NCI-H2029 treated with DMSO at 0.1 percent for 48 hours (cell line): ENCODE measurements at regions not wholly inside any gene's neighbourhood (a gene's known extent, or its start where the extent isn't known, plus 50 kb on each side); places are given as distances from the start of the nearest gene placed in this dataset.
A peak's percentile ranks its signal among the peaks of the same experiment; 100 is the strongest.

Experiments used
- DNase-seq: peaks from one replicate; lab custom pipeline; 2025; lab: John Stamatoyannopoulos, UW

- no peak for DNase-seq
Observed at GRCh38 chr7:68994841-68995240, 603.4 kb upstream of the AUTS2 start.

DNA sequence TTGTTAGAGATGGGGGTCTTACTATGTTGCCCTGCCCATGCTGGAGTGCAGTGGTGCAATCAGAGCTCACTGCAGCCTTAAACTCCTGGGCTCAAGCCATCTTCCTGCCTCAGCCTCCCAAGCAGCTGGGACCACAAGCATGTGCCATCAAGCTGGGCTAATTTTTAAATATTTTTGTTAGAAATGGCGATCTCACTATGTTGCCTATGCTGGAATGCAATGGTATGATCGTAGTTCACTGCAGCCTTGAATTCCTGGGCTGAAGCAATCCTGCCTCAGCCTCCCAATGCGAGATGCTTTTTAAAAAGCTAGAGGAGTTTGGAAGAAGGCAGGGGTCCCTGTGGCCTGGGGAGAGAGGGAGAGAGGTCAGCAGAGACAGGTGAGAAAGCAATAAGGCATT, 600.1 kb upstream of the AUTS2 start:
- DNase-seq = no peak

DNA sequence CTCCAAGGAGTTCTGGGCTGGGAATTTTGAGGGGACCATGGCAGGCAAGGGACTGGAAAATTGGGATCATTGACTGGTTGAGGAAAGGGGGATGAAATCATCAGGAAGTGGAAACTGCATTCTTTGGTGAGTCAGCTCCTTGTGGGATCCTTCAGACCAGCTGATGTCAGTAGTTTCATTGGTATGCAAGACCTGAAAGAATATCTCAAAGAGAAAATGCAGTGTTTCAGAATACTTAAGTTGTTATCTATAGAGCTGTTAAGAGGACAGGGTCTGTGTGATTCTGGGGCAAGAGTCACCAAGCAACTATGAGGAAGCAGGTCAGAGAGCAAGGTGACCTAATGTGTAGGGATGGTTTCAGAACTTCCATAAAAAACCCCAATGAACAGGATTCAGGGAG, 595.9 kb upstream of the AUTS2 start:
- DNase-seq = no peak

- DNase-seq = no peak
Observed at GRCh38 chr7:69012149-69012548, 586.1 kb upstream of the AUTS2 start.

- DNase-seq = no peak
Observed at GRCh38 chr7:69017208-69017607, 581.1 kb upstream of the AUTS2 start.

- DNase-seq = no peak
Observed at GRCh38 chr7:69018200-69018599, 580.1 kb upstream of the AUTS2 start.

GRCh38 chr7:69019437-69019836, 578.8 kb upstream of the AUTS2 start:
- no peak for DNase-seq

DNA sequence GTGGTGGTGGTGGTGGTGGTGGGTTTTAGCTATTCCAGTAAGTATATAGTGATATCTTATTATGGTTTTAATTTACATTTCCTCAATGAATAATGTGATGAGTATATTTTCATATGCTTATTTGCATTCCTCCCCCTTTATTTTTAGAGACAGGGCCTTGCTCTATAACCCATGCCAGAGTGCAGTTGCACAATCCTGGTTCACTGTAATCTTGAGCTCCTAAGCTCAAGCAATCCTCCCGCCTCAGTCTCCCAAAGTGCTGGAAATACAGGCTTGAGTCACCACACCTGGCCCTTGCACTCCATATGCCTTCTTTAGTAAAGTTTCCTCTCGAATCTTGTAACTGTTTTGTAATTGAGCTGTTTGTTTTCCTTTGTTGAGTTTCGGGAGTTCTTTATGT, 577.7 kb upstream of the AUTS2 start:
- DNase-seq = no peak

GRCh38 chr7:69025249-69025648, 573.0 kb upstream of the AUTS2 start:
- DNase-seq = no peak

DNA sequence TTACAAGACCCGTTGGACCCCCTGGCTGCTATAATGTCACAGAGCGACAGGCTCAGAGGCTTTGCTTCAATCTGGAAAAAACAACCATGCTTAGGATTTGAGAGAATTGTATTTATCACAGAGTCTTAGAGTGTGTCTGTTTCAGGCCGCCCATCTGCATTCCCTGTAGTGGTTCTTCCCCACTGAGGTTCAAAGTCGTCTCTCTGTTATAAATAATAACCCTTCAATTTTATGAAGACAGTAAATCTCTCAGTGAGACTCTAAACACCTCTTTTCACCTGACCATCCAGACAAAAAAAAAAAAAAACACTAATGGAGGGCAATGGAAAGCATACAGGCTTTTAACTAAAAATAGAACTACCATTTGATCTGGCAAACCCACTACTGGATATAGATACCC, 565.4 kb upstream of the AUTS2 start:
- no peak for DNase-seq

GRCh38 chr7:69035826-69036225, 562.4 kb upstream of the AUTS2 start:
- DNase-seq = no peak

DNA sequence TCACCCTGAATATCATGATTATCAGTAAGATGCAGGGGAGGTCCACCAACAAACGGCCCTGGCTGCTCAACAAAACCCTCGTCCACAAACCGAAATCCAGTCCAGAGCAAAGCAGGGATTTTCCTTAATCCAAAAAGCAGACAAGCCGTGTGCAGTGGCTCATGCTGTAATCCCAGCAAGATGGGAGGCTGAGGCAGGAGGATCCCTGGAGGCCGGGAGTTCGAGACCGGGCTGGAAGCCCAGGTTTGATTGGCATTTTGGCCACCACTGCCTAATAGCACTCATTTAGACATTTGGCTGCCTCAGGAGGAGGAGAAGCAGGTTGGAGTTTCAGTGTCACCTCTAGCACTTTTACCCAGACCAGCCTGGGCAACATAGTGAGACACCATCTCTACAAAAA, 562.0 kb upstream of the AUTS2 start:
- no peak for DNase-seq

DNA sequence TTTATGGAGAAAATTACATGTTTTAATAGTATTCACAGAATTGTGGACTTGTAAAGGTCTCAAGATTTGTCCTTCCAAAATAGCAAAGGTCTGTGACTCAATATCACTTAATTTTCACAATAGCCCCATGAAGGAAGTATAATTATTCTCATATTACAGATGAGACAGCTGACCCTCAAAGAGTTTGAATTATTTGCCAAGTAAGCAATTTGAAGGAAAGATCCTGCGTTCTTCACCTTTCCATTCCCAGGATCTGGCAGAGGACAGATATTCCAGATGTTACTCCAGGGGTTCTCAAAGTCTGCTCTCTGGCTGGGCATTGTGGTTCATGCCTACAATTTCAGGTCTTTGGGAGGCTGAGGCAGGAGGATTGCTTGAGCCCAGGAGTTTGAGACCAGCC, 559.4 kb upstream of the AUTS2 start:
- no peak for DNase-seq

GRCh38 chr7:69042138-69042537, 556.1 kb upstream of the AUTS2 start:
- no peak for DNase-seq

- no peak for DNase-seq
Observed at GRCh38 chr7:69047151-69047754, 551.0 kb upstream of the AUTS2 start.

DNA sequence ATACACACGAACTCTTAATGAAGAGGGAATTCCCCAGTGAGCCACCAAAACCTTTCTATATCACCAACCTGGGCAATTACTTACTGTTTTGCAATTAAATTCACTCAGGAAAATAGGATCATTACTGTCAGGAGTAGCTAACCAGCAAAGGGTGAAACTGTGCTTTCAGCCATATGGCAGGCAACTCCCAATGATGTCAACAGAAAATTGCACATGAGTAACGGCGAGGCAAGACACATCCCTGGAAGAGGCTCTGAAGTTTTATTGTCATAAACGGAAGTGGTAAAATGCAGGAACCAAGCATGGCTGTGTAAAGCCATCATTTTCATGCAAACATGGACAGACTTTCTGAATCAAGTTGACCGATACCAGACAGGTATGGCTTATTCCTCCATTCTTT, 548.9 kb upstream of the AUTS2 start:
- DNase-seq = no peak

DNA sequence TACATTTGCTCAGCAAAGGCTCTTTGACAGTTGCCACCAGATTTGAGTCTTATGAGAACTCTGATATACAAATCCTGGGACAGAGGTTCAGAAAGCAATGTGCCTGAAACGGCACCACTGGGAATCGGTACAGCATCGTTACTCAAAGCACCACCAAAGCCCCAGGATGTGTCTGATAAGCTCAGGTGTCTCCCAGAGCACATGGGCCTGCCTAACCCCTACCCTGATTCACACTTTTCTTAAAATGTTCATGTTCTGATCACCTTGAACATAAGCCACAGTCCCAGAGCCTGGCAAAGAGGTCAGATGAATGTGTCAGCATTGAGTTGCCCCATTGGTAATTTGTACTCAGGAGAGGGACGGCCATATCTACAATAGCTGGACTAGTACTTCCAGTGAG, 545.8 kb upstream of the AUTS2 start:
- DNase-seq = no peak

DNA sequence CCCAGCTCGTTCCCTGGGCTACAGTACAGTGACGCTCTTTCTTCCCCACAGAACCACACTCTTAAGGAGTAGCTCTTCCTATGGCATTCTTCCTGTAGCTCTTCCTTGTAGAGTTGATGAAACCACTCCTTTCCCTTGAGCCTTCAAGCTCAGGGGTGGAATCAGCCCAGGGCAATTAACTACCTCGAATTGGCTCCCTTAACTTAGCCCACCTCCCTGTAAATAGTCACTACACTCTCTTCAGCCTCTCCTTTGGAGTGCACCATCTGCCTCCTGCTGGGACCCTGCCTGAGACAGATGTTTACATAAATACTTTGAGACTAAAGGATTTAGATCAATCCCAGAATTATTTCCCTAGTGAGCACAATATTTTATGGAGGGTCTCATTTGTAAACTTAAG, 537.8 kb upstream of the AUTS2 start:
- no peak for DNase-seq

DNA sequence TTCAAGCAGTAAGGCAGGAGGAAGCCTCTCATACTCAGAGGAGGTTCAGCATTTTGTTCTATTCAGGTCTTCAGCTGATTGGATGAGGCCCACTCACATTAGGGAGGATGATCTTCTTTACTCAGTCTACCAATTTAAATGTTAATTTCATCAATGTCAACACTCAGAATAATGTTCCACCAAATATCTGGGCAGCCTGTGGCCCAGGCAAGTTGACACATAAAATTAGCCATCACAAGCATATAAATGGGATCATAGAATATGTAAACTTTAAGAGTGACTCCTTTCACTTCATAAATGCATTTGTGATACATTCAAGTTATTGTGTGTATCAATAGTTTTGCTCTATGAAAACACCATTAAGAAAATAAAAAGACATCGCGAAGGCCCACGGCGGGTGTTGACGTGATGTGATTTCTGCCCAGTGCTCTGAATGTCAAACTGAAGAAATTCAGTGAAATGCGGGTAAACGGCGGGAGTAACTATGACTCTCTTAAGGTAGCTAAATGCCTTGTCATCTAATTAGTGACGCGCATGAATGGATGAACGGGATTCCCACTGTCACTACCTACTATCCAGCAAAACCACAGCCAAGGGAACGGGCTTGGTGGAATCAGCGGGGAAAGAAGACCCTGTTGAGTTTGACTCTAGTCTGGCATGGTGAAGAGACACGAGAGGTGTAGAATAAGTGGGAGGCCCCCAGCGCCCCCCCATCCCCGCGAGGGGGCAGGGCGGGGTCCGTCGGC, 536.1 kb upstream of the AUTS2 start:
- no peak for DNase-seq

DNA sequence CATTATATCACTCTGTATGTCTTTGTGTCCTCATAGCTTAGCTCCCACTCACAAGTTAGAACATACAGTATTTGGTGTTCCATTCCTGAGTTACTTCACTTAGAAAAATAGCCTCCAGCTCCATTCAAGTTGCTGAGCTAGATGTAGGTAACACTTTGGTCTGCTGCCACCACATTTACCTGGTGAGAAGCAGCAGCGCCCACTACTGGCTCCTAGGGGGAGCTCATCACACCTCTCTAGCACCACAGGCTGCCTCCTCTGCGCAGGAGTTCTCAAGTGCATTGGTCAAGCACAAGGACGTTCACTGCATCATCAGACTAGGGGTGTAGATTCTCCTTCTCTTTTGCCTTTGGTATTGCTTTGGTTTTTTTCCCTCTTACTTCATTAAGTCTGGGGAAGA, 530.9 kb upstream of the AUTS2 start:
- DNase-seq = peak; percentile 5

DNA sequence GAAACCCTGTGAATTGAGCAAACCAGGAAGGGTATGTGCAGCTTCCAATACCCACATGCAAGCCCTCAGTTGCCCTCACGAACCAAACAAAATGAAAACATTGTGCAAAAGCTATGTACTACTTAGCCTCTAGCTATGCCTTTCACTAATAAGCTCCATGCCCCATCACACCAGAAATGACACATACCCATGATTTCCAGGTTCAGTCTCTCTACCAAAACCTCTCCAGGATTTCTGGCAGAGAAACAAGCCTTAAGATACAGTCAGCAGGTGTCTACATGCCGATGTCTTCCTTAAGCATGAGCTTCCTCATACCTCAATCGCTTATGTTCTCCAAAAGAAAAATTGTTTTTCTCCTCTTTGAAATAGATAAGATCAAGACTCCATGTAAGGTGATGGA, 527.8 kb upstream of the AUTS2 start:
- no peak for DNase-seq

- DNase-seq = no peak
Observed at GRCh38 chr7:69076566-69076965, 521.7 kb upstream of the AUTS2 start.

GRCh38 chr7:69078997-69079769, 519.1 kb upstream of the AUTS2 start:
- no peak for DNase-seq
